AG04450 (cell line): ENCODE measurements at regions not wholly inside any gene's neighbourhood (a gene's known extent, or its start where the extent isn't known, plus 50 kb on each side); places are given as distances from the start of the nearest gene placed in this dataset.

Experiments
- CTCF ChIA-PET: fragments of 300-600, 350-600 bp; formaldehyde crosslinking; extraction: SDS; loops from one replicate; lab custom pipeline; 2022; ENCODE audit warnings: antibody characterized with exemption, inconsistent platforms; lab: Charles Lee
- POLR2A ChIA-PET: fragments of 350-600 bp; formaldehyde crosslinking; extraction: SDS; loops from one replicate; lab custom pipeline; 2021; ENCODE audit warnings: antibody characterized with exemption, inconsistent platforms; lab: Yijun Ruan, JAX
- DNase-seq: peaks from one replicate; pipeline ENCODE4 v3.0.0-alpha.2; 2011; ENCODE audit warnings: low read depth, low spot score
- H3K27ac ChIP-seq: one replicate; pipeline ENCODE4 v1.5.1; 2012; ENCODE audit warnings: low read depth, low read length, control low read depth
- H3K27me3 ChIP-seq: one replicate; pipeline ENCODE4 v1.6.0; 2012; ENCODE audit warnings: low read length; ENCODE audit not compliant: control insufficient read depth, insufficient read depth
- H3K4me3 ChIP-seq: 2 replicates; pipeline ENCODE4 v1.5.1; 2011; ENCODE audit warnings: mild to moderate bottlenecking, low read depth, low read length, control low read depth
- H3K9me3 ChIP-seq: 2 replicates; pipeline ENCODE4 v1.5.1; 2012; ENCODE audit warnings: low read length; ENCODE audit not compliant: control insufficient read depth, insufficient read depth
- CTCF ChIP-seq: IDR thresholded peaks from 2 replicates; pipeline ENCODE4 v1.5.1; 2011; ENCODE audit warnings: low read depth, low read length, control low read depth, inconsistent platforms

- H3K9me3 ChIP-seq = no peaks in the 10 kb centered on the region
- ChIA-PET CTCF (no interaction called here), POLR2A (no interaction called here)
- no peak for TF ChIP-seq CTCF
- no peak for DNase-seq
- no peaks in the 10 kb centered on the region for H3K27me3 ChIP-seq
- no peak overlapping the region for H3K27ac ChIP-seq
- no peak overlapping the region for H3K4me3 ChIP-seq
Measured at GRCh38 chr11:31910950-31911576, 99.9 kb upstream of the PAX6 start.

GRCh38 chr11:31903225-31904074, 92.3 kb upstream of the PAX6 start:
- Histone ChIP-seq H3K9me3 (no peaks in the 10 kb centered on the region), H3K27me3 (peaks cover 4% of the 10 kb centered on the region), H3K4me3 (no peak overlapping the region), H3K27ac (no peak overlapping the region)
- POLR2A ChIA-PET = no interaction called here
- DNase-seq = no peak
- CTCF ChIA-PET = interaction anchor here (1.1 kb wide), 1 partner anchor 55 kb away, joined by 4 read pairs; no protein-coding TSS in a partner anchor
- TF ChIP-seq CTCF = no peak

GRCh38 chr11:31902706-31903105, 91.6 kb upstream of the PAX6 start:
- Histone ChIP-seq H3K27ac (no peak overlapping the region), H3K9me3 (no peaks in the 10 kb centered on the region), H3K27me3 (peaks cover 4% of the 10 kb centered on the region), H3K4me3 (no peak overlapping the region)
- TF ChIP-seq CTCF = no peak
- ChIA-PET POLR2A (no interaction called here), CTCF (no interaction called here)
- no peak for DNase-seq

- no peak for TF ChIP-seq CTCF
- no peaks in the 10 kb centered on the region for H3K9me3 ChIP-seq
- no peak for DNase-seq
- H3K27me3 ChIP-seq = peaks cover 2% of the 10 kb centered on the region
- no peak overlapping the region for H3K27ac ChIP-seq
- no peak overlapping the region for H3K4me3 ChIP-seq
- CTCF ChIA-PET = no interaction called here
- POLR2A ChIA-PET = no interaction called here
Measured at GRCh38 chr11:31895926-31896325, 84.8 kb upstream of the PAX6 start.

- ChIA-PET CTCF (no interaction called here), POLR2A (no interaction called here)
- Histone ChIP-seq H3K9me3 (no peaks in the 10 kb centered on the region), H3K27ac (no peak overlapping the region), H3K4me3 (no peak overlapping the region), H3K27me3 (peaks cover 2% of the 10 kb centered on the region)
- TF ChIP-seq CTCF = no peak; the same call in 1 of the 2 replicates
- no peak for DNase-seq
Measured at GRCh38 chr11:31887180-31887579, 76.1 kb upstream of the PAX6 start.
